SK-N-DZ (cell line): ENCODE measurements at regions not wholly inside any gene's neighbourhood (a gene's known extent, or its start where the extent isn't known, plus 50 kb on each side); places are given as distances from the start of the nearest gene placed in this dataset.

ENCODE experiments used
- DNase-seq: peaks from one replicate; pipeline ENCODE4 v3.0.0-alpha.2; 2015; ENCODE audit warnings: low spot score

DNA sequence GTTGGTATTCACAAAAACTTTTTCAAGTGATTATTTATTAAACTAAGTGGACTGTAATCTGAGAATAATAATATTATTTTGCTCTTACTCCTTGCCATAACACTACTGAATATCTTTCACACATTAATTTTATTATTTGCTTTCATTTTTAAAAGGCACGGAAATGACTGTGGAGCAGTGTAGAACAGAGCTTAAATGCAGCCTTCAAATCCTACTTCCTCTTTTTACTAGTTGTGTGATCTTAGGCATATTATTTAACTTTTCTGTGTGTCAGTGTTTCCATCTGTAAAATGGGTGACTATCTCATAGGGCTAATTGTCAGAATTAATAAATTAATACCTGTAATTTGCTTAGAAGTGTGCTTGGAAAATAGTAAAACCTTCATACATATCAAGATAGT is 55.5 kb upstream of the SLC8A1 start:
- DNase-seq = no peak

DNA sequence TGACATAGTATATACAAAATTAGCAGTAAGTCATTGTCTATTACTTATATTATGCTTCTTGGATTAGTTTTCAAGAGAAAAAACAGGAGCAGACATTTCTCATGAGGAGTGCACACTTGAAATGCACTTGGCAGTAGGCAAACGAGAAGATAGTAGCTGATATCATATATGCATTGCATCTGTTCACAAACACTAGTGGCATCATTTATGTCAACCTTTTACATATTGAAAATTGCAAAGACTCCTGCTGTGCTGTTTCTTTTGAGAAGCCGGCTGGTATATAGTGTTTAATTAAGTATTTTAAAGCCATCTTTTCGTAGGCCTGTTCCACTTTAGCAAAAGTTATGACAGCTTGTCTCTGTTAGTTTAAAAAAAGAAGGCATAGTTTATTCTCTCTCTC is 58.4 kb upstream of the SLC8A1 start:
- no peak for DNase-seq

DNA sequence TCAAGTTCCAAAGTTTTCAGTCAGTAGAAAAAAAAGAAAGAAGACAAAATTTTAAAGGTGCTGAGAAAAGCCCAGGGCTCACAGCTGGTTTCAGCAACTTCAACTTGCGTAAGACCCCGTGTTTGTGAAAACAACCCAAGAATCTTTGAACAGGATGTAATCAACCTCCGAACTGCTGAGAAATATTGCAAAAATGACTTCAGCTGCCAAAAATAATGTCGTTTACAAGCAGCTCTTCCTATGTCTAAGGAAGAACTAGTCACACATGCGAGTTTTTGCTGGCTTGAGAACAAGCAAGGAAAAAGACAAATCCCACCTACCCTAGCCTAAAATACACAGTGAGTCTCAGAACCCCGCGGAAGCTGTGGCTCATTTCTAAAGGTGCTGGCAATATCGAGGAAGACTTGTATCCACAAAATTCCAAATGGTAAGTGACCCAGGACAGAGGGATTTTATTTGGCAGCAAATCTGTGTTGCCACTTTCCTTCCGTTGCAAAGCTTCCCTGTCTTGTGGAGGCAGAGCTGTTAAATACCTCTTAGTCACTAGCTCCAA is 59.8 kb upstream of the SLC8A1 start:
- no peak for DNase-seq

DNA sequence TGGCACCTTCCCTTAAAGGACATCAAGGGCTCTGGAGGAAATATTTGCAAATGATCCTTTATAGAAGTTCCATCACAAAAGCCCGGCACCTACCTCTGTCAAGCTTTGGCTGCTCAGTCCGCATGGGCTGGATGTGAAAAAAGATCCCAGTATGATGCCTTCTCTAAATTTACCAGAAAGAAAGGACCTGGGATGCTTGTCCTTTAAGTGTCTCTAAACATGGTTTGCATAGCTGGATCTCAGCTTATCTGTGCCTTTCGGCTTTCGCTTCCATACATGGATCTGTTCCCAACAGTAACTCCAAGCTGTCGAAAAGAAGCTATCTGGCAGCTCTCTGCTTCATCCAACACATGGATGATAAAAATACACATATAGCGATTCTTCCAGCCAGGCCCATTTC is 60.4 kb upstream of the SLC8A1 start:
- DNase-seq = no peak

DNA sequence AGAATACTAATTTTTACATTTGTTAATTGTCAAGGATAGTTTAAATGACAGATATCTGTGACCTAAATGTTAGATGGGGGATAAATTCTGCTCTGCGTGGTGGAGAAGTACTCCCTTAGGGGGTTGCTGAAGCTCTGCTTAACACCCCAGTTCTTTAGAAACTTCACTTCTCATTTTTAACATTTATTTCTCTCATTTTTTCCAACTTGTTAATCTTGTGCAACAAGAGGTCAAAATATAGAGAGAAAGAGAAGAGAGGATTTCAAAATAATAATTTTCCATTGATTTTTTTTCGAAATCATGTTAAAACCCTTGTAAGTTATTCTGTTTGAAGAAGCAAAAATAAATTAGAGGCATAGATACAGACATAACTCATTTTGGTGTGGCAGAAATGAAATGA is 61.3 kb upstream of the SLC8A1 start:
- no peak for DNase-seq

DNA sequence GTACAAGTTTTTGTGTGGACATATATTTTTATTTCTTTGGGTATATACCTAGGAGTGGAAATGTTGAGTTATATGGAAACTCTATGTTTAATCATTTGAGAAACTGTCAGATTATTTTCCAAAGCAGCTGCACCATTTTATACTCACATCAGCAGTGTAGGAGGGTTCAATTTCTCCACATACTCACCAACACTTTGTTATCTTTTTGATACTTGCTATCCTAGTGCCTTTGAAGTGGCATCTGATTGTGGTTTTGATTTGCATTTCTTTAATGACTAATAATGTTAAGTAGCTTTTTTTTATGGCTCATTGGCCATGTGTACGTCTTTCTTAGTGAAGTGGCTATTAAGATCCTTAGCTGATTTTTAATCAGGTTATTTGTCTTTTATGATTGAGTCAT is 64.7 kb upstream of the SLC8A1 start:
- no peak for DNase-seq

DNA sequence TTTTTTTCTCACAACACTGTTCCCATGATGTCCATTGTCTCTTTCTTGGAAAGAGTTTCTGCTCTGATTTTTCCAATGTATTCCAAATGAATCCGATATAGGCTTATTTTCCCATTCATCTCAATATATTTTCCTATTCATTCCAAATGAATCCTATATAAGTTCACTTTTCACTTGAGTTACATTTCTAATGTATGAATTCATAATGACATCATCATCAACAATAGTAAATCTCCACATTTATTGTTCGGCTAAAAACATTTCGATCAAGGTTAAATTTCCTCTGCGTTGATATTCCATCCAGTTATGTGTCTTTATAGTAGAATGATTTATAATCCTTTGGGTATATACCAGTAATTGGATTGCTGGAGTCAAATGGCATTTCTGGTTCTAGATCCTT is 76.7 kb upstream of the SLC8A1 start:
- no peak for DNase-seq

DNA sequence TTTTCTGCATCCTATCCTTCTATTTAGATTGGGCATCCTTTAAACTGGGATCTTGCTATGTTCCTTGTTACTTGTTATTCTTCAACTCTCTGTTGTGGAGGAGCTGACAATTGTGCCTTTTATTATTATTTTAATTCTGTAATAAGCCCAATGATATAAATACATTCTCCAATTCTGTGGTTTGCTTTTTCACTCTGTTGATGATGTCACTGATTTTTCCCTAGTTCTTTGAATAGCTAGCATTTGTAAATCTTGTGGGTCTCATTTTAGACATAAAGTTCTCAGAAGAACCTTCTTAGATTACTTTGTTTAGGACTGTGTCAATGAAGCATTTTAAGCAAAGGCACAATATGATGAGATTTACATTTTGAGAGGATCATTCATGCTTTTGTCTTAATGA is 79.5 kb upstream of the SLC8A1 start:
- DNase-seq = no peak

DNA sequence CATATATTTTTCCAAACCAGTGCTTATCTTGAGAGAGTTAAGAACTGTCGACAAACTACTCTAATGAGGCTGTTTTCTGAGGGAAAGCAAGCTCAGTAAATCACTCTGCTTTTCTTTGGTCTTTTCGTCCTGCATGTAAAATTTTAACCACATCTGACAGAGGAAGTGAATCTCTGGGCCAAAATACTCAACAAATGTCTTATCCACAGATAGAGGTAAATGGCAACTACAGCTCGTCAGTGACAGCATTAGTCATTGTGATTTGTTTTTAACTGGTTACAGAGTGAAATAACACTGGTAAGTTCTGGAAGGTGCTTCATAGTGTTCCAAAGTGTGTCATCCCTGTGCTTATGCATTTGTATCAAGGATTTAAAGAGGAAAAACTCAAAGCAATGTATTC is 82.6 kb upstream of the SLC8A1 start:
- no peak for DNase-seq

DNA sequence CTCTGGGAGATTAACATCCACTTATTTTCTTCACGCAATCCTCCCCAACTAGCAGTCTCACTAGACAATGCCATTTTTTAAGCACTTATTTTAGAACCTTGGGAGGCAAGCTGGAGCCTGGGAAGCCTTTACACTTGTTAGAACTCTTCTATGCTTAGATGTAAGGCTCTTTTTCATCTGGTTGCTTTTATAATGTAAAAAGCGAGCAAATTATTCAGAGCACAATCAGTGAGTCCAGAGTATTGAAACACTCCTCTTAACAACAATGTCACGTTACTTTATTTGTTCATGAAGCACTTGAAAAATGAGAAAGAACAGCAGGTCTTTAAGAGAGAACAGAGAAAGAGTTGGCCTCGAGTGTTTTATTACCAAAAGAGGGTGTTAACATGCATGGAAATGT is 84.1 kb upstream of the SLC8A1 start:
- no peak for DNase-seq

DNA sequence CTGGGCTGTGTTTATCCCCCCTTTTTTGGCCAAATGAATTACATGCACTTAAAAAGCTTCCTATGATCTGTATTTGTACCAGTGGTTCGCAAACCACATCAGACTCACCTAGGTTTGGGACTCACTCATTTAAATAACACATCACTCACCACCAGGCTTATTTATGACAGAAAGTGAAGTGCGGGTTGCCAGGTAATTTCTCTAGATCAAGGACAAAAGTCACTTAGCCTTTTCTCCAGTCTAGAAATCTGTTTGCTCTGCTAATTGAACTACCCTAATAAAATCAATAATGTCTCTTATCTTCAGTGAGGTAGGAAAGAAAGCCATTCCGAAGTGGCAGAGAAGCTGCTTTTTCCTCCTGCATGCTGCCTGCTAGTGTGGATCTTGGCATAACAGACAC is 88.1 kb upstream of the SLC8A1 start:
- peak; percentile 15 for DNase-seq

DNA sequence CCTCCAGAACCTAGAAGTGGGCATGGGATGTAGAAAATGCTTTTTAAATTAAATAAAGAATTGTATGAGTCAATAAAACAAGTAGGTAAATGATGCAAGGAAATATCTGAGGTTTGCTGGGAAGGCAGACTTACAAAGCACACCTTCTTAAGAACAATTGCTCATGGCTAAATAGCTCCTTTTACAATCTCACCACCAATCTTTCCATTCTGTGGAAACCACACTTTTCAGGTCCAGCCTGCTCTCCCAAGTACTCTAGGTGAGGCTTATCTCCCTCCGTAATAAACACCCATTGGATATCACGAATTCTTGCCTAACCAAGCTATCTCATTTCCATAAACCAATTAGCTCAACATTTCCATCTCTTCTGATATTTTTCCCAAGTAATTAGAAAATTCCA is 91.5 kb upstream of the SLC8A1 start:
- no peak for DNase-seq

DNA sequence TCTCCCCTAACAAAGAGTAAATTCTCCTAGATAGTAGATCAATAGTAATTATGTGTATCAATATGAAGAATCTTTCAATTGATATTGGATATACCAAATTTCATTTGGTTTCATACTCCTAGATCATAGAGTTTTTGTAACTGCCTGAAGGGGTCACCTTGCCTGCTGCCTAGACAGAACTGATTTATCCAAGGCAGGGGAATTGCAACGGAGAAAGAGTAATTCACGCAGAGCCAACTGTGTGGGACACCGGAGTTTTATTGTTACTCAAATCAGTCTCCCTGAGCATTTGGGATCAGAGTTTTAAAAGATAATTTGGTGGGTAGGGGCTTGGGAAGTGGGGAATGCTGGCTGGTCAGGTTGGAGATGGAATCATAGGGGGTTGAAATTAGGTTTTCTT is 92.2 kb upstream of the SLC8A1 start:
- DNase-seq = peak; percentile 22

DNA sequence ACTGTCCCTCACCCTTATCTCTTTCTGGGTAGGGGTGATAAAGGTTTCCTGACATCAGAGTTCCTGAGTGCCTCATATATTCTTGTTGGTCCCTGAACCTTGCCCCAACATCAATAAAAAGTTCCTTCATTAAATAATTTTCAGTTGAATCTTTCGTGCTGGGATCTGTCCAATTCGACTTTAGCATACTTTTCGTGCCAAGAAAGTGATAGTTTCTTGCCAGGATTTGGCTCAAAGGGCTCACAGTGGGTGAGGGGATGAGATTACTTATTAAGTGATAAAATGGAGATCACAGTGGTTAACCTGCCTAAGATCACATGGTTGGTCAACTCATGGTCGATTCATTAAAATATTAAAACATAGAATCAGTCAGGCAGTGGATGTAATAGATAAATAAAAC is 93.8 kb upstream of the SLC8A1 start:
- no peak for DNase-seq

DNA sequence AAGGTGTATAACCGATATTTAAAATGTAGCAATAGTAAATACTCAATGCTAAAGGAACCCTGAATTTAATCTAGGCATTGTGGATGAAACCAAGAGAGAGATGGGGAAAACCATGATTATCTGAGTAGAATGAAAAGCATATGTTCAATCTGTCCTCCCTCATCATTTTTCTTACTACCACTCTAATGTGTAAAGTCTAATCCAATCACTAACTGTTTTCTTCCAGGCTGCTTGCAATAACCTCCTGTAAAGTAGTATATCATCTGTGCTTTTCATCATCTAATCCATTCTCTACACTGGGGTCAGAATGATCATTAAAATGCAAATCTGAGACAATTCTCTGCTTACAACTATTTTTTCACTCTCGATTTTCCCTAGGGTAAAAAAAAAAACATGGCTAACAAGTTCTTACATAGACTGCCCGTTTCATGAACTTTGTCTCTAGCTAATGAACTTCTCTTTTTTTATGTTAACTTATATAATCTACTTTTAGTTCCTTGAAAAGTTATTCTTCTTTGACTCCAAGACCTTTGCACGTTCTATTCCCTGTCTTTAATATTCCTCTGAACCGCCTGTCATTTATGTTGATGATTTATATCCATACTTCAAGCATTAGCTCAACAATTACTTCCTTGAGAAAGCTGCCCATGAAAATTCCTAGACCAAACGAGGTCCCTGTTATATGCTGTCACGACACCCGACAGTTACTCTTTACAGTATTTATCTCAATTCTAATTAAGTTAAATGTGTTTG is 94.7 kb upstream of the SLC8A1 start:
- DNase-seq = no peak

DNA sequence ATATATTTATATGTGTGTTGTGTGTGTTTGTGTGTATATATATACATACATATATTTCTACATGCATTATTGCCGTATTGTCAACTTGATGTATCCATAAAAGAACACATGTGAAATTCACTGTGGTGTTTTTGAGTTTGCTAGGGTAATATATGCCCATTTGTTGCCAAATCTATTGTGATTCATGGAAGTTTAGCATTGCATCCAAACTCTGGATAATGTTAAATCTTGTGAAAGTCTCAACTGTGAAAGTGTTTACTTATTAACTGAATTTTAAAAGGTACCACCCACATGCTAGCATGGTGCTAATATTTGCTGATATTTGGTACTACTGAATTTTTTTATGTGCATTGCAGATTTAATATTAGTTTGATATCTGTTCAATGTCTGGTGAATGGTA is 96.6 kb upstream of the SLC8A1 start:
- DNase-seq = no peak

DNA sequence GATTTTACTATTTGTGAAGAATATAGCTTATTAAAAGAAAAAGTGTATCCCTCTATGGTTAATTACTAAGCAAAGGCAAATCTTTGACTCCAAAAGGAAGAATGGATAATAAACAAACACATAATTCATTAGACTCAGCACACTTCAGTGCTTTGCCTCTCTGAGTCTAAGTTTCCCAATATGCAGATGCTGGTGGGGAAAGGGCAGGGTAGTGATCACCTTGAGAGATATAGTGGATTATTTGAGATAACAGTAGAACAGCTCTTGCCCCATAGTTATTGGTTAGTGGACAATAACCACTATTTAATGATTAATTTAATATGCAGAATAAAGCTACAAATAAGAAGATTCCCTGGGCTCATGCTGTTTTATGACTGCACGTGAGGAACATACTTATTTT is 98.2 kb upstream of the SLC8A1 start:
- no peak for DNase-seq

DNA sequence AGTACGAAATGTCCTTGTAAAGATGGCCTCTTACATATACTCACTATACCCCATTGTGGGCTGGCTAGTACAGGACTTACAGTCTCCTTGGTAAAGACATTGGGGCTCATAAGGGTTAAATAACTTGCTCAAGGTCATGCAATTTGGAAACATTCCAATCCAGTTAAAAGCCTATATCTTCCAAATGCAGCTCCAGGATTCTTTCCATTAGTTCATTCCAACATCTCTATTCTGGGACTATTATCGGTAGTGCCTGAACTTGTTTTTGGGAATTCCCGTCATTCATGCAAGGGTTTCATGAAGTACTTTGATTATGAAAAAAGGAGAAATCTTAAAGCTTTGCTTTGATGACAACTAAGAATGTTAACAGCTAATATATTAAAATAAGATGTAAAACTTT is 99.2 kb upstream of the SLC8A1 start:
- DNase-seq = no peak

DNA sequence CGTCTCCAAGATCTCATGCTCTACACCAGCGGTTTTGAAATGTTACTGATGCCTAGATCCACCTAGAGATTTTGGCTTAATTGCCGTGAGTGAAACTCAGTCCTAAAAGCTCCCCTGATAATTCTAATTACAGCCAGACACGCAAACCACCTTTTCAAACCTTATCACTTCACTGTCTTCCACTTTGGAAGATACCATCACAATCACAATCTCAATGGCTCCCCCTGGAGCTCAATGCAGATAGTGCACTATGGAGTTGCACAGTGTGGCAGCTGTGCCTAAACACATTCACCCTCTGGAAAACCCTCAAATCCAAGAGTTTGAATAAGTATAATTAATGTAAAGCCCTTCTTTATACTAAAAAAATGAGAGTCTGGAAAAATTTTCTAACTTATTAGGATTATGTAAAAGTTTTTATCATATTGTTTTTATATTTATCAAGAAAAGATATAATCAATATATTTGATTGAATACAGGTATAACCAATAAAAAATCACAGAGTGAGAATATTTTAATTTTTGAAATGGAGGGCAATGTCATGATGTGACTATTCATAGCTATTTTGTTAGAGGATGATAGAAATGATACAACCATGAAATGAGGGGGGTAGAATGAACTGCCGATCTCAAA is 102.9 kb upstream of the SLC8A1 start:
- peak; percentile 80 for DNase-seq

DNA sequence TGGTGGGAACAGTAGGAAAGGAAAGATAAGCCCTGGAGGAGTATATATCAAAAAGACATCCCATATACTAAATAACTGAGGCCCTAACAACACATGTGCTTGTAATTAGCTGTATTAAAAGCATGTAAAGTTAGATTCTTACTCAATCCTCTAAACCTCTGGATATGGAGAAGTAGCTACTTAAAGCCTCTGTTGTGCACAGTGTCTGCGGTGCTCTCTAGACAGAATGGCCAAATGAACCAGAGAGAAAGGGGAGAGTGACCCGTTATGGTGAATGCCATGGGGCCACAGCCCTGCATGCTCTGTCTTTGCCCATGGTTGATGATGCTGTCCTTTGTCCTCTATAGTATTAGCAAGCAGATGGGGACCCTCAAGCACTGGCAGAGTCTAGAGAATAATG is 104.4 kb upstream of the SLC8A1 start:
- no peak for DNase-seq

DNA sequence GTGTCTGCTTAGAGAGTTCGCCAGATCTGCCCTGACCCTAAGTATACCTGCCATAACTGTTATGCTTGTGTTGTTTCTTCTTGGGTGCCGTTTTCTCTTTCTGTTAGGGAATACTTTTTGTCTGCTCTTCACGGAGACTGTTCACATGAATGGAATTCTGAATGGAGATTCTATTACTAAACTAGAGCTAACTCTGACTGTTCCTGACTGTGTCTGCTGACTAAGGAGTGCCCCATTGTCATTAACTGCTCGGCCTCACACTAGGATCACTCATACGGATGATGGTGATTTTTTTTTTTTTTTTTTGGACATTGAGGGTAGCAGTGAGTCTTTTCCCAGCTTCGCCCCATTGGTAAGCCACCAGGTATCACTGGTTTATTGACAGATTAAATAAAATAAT is 104.8 kb upstream of the SLC8A1 start:
- no peak for DNase-seq

DNA sequence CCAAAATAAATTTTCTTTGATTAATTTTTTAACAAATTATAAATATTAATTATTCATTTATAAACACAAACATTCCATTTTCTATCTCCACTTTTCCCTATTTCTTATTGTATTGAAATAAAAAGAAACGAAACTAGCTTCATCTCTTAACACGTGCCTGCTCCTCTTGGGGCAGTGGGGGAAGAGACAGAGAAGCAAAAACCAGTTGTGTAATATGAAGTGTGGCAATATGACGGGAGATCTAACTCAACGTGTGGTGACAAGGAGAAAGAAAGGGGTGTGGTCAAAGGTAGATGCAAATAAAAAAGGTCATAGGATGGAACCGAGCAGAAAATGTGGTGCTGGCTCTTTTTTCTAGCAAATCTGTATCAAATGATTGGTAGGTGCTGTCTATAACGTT is 106.9 kb upstream of the SLC8A1 start:
- no peak for DNase-seq

DNA sequence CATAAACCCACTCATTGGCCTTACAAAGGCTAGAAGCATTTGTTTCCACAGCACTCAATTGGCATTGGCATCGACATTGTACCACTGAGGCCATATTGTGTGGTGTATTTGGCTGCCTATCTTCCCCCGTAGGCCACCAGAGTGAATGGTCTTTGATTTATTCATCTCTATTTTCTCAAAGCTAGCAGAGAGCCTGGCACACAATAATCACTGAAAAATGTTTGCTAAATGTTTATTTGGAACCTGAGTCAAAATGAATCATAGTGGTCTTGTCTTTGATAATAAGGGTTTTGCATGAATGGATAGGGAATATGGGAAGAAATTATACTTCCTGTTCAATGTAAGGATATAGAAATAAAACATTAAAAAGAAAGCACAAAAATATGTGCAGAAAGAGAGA is 107.3 kb upstream of the SLC8A1 start:
- DNase-seq = no peak

DNA sequence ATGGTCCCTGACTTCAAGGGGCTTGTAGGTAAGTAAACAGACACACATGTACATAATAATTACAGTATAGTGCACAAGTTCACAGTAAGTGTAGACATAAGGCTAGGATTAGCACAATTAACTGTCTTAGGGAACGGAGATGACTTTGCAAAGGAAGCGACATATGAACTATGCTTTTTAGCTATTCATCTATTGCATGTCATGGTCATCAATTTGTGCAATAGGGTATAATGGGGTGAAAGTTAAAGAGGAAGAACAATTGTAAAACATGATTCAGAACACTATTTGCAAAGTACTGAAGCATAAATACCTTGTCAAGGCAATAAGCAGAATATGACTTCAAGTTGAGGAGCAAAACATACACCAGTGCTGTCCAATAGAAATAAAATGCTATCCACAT is 112.3 kb upstream of the SLC8A1 start:
- DNase-seq = no peak
